ENCODE measurements at regions not wholly inside any gene's neighbourhood (a gene's known extent, or its start where the extent isn't known, plus 50 kb on each side); places are given as distances from the start of the nearest gene placed in this dataset.
"Not testable (repeated sequence)": the region's sequence is repeated elsewhere in the genome, so short reads cannot be mapped to it uniquely, and the experiment has no call there.

- peak overlapping the region; percentile 44 for H3K4me3 ChIP-seq
- not testable (repeated sequence) for H3K9me3 ChIP-seq (ENCODE audit: low read depth); H3K27ac ChIP-seq
Observed at GRCh38 chr11:71638801-71639519, 56.3 kb upstream of the KRTAP5-11 start.

GRCh38 chr11:71639520-71639849 lies 56.8 kb upstream of the KRTAP5-11 start:
- not testable (repeated sequence) for H3K4me1 ChIP-seq (ENCODE audit: low read depth); H3K9me3 ChIP-seq (ENCODE audit: low read depth); H3K27ac ChIP-seq; H3K36me3 ChIP-seq
- peak; percentile 8 to 33 for DNase-seq (ENCODE audit: low read depth in 1 of 2, low spot score in 1 of 2)
- peaks cover 13% of the 10 kb centered on the region for H3K27me3 ChIP-seq
- H3K4me3 ChIP-seq, result peak overlapping the region; percentile 44

More at GRCh38 chr11:71638801-71639519, 56.3 kb upstream of the KRTAP5-11 start:
- not testable (repeated sequence) for H3K4me1 ChIP-seq (ENCODE audit: low read depth); H3K36me3 ChIP-seq
- peak; percentile 41 to 65 for DNase-seq (ENCODE audit: low read depth in 1 of 2, low spot score in 1 of 2)
- TF ChIP-seq CTCF (IDR thresholded peaks at IDR 0.05; ENCODE audit: low read depth, low read length), result peak; percentile 49
- peaks cover 13% of the 10 kb centered on the region for H3K27me3 ChIP-seq

- not testable (repeated sequence) for DNase-seq (ENCODE audit: low read depth in 1 of 2, low spot score in 1 of 2)
Observed at GRCh38 chr11:71639916-71640315, 57.2 kb upstream of the KRTAP5-11 start.

GRCh38 chr11:71647078-71647477 lies 64.4 kb upstream of the KRTAP5-11 start:
- not testable (repeated sequence) for DNase-seq (ENCODE audit: low read depth in 1 of 2, low spot score in 1 of 2); H3K36me3 ChIP-seq; H3K4me3 ChIP-seq; H3K27ac ChIP-seq; H3K9me3 ChIP-seq (ENCODE audit: low read depth); H3K27me3 ChIP-seq; H3K4me1 ChIP-seq (ENCODE audit: low read depth)

More at GRCh38 chr11:71639916-71640315, 57.2 kb upstream of the KRTAP5-11 start:
- H3K36me3 ChIP-seq; H3K4me1 ChIP-seq (ENCODE audit: low read depth); H3K27ac ChIP-seq; H3K4me3 ChIP-seq; H3K9me3 ChIP-seq (ENCODE audit: low read depth): not testable (repeated sequence)
- H3K27me3 ChIP-seq, result peaks cover 13% of the 10 kb centered on the region

GRCh38 chr11:71652998-71653397 lies 70.3 kb upstream of the KRTAP5-11 start:
- H3K4me1 ChIP-seq (ENCODE audit: low read depth); H3K27ac ChIP-seq; H3K27me3 ChIP-seq; H3K36me3 ChIP-seq; H3K4me3 ChIP-seq; H3K9me3 ChIP-seq (ENCODE audit: low read depth); DNase-seq (ENCODE audit: low read depth in 1 of 2, low spot score in 1 of 2): not testable (repeated sequence)

GRCh38 chr11:71654423-71654822 lies 71.7 kb upstream of the KRTAP5-11 start:
- H3K4me1 ChIP-seq (ENCODE audit: low read depth); H3K27ac ChIP-seq; H3K27me3 ChIP-seq; DNase-seq (ENCODE audit: low read depth in 1 of 2, low spot score in 1 of 2); H3K4me3 ChIP-seq; H3K9me3 ChIP-seq (ENCODE audit: low read depth); H3K36me3 ChIP-seq: not testable (repeated sequence)

- H3K9me3 ChIP-seq (ENCODE audit: low read depth); H3K4me3 ChIP-seq; H3K4me1 ChIP-seq (ENCODE audit: low read depth); H3K27me3 ChIP-seq; DNase-seq (ENCODE audit: low read depth in 1 of 2, low spot score in 1 of 2); H3K36me3 ChIP-seq; H3K27ac ChIP-seq: not testable (repeated sequence)
Observed at GRCh38 chr11:71655041-71655440, 72.4 kb upstream of the KRTAP5-11 start.

GRCh38 chr11:71656513-71656912 lies 73.8 kb upstream of the KRTAP5-11 start:
- H3K4me1 ChIP-seq (ENCODE audit: low read depth); H3K27ac ChIP-seq; H3K27me3 ChIP-seq; H3K36me3 ChIP-seq; H3K9me3 ChIP-seq (ENCODE audit: low read depth); H3K4me3 ChIP-seq: not testable (repeated sequence)
- DNase-seq (ENCODE audit: low read depth in 1 of 2, low spot score in 1 of 2), result peak in 1 of 2 donors; percentile 3

GRCh38 chr11:71664941-71665340 lies 82.3 kb upstream of the KRTAP5-11 start:
- not testable (repeated sequence) for DNase-seq (ENCODE audit: low read depth in 1 of 2, low spot score in 1 of 2); H3K27ac ChIP-seq; H3K4me3 ChIP-seq; H3K9me3 ChIP-seq (ENCODE audit: low read depth); H3K36me3 ChIP-seq; H3K4me1 ChIP-seq (ENCODE audit: low read depth); H3K27me3 ChIP-seq

- H3K27me3 ChIP-seq; H3K36me3 ChIP-seq; H3K27ac ChIP-seq; H3K4me3 ChIP-seq; H3K4me1 ChIP-seq (ENCODE audit: low read depth); H3K9me3 ChIP-seq (ENCODE audit: low read depth); DNase-seq (ENCODE audit: low read depth in 1 of 2, low spot score in 1 of 2): not testable (repeated sequence)
Observed at GRCh38 chr11:71698110-71698509, 115.4 kb upstream of the KRTAP5-11 start.

All from cardiac muscle cell (in vitro differentiated cells and primary cell).